ENCODE measurements at regions not wholly inside any gene's neighbourhood (a gene's known extent, or its start where the extent isn't known, plus 50 kb on each side); places are given as distances from the start of the nearest gene placed in this dataset.

DNA sequence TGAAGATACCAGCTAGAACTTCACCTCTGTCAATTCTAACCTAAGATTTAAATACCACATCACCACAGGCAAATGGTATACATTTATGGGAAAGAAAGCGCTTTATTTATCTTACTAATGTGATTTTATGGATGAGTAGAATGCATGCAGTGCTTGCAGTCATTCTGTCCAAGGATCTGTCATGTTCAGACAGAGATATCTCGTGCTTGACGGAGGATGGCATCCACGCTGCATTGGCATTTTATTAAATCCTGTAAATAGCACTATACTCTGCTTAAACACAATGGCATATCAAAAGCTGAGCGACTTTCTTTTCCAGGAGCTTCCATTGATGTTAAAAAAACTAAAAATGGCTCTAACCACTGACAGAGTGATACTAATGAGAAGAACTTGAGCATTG, 133.7 kb upstream of the CAV2 start:
- DNase-seq: no peak
- Histone ChIP-seq H4K5ac (ENCODE audit: insufficient read length, low read depth, low read length) (no peak overlapping the region), H3K4ac (ENCODE audit: low read depth, low read length) (no peak overlapping the region), H3K79me1 (ENCODE audit: insufficient read depth, low read depth, low read length, poor library complexity, severe bottlenecking) (no peaks in the 10 kb centered on the region), H4K91ac (ENCODE audit: insufficient read length, low read depth, low read length) (no peak overlapping the region), H3K4me2 (ENCODE audit: insufficient read depth, insufficient read length, low read length) (no peak overlapping the region), H3K4me1 (ENCODE audit: insufficient read depth, low read length) (no peaks in the 10 kb centered on the region; the same call in 1 of the 2 replicates), H2AFZ (ENCODE audit: low read length) (no peak overlapping the region), H2BK12ac (ENCODE audit: insufficient read length, low read depth, low read length) (no peak overlapping the region), H3K9me3 (ENCODE audit: control insufficient read depth, low read depth, low read length) (peaks cover 5% of the 10 kb centered on the region), H3K14ac (ENCODE audit: insufficient read depth, low read length) (no peak overlapping the region), H2AK5ac (ENCODE audit: insufficient read length, low read length) (no peak overlapping the region), H2BK120ac (ENCODE audit: low read depth, low read length, poor library complexity, severe bottlenecking) (no peak overlapping the region), H2BK20ac (ENCODE audit: low read depth, low read length, poor library complexity, severe bottlenecking) (no peak overlapping the region), H2BK5ac (ENCODE audit: insufficient read length, low read length) (no peak overlapping the region), H3K27ac (ENCODE audit: insufficient read length, low read depth, low read length) (no peak overlapping the region), H3T11ph (ENCODE audit: low read length) (no peak overlapping the region), H3K23me2 (ENCODE audit: insufficient read length, low read depth, low read length, poor library complexity, severe bottlenecking) (no peaks in the 10 kb centered on the region), H3K79me2 (ENCODE audit: insufficient read depth, low read length) (no peaks in the 10 kb centered on the region), H3K56ac (ENCODE audit: insufficient read length, low read depth, low read length) (no peak overlapping the region), H3K9ac (ENCODE audit: extremely low read depth, insufficient read length, low read length) (no peak overlapping the region), H4K8ac (replicated peaks; ENCODE audit: insufficient read length, low read depth, low read length) (no peak overlapping the region), H2BK15ac (ENCODE audit: low read depth, low read length) (no peak overlapping the region), H3K18ac (ENCODE audit: insufficient read length, low read depth, low read length) (no peak overlapping the region), H3K27me3 (ENCODE audit: insufficient read depth, low read length) (no peaks in the 10 kb centered on the region), H4K20me1 (ENCODE audit: control insufficient read depth, insufficient read depth, insufficient read length) (no peaks in the 10 kb centered on the region), H3K23ac (ENCODE audit: insufficient read length, low read depth, low read length) (no peak overlapping the region)
- Mint-ChIP-seq H3K9me3 (peaks cover 6 to 8% of the 10 kb centered on the region in 2 experiments), H3K36me3 (ENCODE audit: insufficient read depth in 1 of 3, low read depth in 3 of 3) (peaks cover 0 to 9% (median 1%) of the 10 kb centered on the region in 3 experiments; a peak in 4 of 7 replicates), H3K27me3 (ENCODE audit: low read depth) (no peaks in the 10 kb centered on the region), H3K4me1 (peaks cover 10% of the 10 kb centered on the region in 2 experiments), H3K27ac (no peak overlapping the region), H3K4me3 (no peak overlapping the region)
- no peak for TF ChIP-seq CTCF (conservative IDR thresholded peaks at IDR 0.05)
- WGBS (ENCODE audit: extremely low coverage, insufficient read length, low lambda C conversion rate): no CpG with 5 or more reads among the region's 5 CpGs

All from H9 (cell line).